ENCODE measurements at regions not wholly inside any gene's neighbourhood (a gene's known extent, or its start where the extent isn't known, plus 50 kb on each side); places are given as distances from the start of the nearest gene placed in this dataset.

DNA sequence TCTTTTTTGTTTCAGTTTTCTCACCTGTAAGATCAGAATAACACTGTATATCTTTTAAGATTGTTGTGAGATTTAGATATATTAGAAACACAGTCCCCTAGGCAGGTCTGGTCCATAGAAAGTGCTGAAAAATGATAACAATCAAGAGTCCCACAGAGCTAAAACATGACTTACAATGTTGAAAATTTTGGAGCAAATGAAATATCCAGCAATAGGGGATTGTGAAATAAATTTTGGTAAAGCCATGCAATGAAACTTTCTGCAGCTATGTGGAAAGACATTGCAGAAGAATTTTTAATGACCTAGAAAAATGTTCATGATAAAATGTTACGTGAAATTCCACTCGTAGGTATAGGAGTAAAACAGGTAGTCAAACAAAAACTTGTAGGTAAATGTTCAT, 127.6 kb upstream of the SERPINE2 start:
- TF ChIP-seq, protein P1, sequence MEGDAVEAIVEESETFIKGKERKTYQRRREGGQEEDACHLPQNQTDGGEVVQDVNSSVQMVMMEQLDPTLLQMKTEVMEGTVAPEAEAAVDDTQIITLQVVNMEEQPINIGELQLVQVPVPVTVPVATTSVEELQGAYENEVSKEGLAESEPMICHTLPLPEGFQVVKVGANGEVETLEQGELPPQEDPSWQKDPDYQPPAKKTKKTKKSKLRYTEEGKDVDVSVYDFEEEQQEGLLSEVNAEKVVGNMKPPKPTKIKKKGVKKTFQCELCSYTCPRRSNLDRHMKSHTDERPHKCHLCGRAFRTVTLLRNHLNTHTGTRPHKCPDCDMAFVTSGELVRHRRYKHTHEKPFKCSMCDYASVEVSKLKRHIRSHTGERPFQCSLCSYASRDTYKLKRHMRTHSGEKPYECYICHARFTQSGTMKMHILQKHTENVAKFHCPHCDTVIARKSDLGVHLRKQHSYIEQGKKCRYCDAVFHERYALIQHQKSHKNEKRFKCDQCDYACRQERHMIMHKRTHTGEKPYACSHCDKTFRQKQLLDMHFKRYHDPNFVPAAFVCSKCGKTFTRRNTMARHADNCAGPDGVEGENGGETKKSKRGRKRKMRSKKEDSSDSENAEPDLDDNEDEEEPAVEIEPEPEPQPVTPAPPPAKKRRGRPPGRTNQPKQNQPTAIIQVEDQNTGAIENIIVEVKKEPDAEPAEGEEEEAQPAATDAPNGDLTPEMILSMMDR (conservative IDR thresholded peaks at IDR 0.05; ENCODE audit: low read depth in 2 of 2): no peak
- TF ChIP-seq POLR2AphosphoS5 (IDR thresholded peaks at IDR 0.05; ENCODE audit: low read depth): no peak
- TF ChIP-seq, protein P2, sequence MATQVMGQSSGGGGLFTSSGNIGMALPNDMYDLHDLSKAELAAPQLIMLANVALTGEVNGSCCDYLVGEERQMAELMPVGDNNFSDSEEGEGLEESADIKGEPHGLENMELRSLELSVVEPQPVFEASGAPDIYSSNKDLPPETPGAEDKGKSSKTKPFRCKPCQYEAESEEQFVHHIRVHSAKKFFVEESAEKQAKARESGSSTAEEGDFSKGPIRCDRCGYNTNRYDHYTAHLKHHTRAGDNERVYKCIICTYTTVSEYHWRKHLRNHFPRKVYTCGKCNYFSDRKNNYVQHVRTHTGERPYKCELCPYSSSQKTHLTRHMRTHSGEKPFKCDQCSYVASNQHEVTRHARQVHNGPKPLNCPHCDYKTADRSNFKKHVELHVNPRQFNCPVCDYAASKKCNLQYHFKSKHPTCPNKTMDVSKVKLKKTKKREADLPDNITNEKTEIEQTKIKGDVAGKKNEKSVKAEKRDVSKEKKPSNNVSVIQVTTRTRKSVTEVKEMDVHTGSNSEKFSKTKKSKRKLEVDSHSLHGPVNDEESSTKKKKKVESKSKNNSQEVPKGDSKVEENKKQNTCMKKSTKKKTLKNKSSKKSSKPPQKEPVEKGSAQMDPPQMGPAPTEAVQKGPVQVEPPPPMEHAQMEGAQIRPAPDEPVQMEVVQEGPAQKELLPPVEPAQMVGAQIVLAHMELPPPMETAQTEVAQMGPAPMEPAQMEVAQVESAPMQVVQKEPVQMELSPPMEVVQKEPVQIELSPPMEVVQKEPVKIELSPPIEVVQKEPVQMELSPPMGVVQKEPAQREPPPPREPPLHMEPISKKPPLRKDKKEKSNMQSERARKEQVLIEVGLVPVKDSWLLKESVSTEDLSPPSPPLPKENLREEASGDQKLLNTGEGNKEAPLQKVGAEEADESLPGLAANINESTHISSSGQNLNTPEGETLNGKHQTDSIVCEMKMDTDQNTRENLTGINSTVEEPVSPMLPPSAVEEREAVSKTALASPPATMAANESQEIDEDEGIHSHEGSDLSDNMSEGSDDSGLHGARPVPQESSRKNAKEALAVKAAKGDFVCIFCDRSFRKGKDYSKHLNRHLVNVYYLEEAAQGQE (IDR thresholded peaks at IDR 0.05; ENCODE audit: unreplicated experiment): no peak
- no peak for TF ChIP-seq EZH2 (IDR thresholded peaks at IDR 0.05; ENCODE audit: low read depth, unreplicated experiment)
- TF ChIP-seq ZNF114 (CRISPR knock-in tag; IDR thresholded peaks at IDR 0.05): no peak
- no peak for TF ChIP-seq EZH2phosphoT487 (IDR thresholded peaks at IDR 0.05; ENCODE audit: unreplicated experiment)
- TF ChIP-seq, protein P3, sequence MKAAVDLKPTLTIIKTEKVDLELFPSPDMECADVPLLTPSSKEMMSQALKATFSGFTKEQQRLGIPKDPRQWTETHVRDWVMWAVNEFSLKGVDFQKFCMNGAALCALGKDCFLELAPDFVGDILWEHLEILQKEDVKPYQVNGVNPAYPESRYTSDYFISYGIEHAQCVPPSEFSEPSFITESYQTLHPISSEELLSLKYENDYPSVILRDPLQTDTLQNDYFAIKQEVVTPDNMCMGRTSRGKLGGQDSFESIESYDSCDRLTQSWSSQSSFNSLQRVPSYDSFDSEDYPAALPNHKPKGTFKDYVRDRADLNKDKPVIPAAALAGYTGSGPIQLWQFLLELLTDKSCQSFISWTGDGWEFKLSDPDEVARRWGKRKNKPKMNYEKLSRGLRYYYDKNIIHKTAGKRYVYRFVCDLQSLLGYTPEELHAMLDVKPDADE (IDR thresholded peaks at IDR 0.05): no peak
- TF ChIP-seq NANOG (IDR thresholded peaks at IDR 0.05; ENCODE audit: borderline replicate concordance): no peak
- no peak for TF ChIP-seq CREB1 (CRISPR knock-in tag; IDR thresholded peaks at IDR 0.05; ENCODE audit: low read depth)
